ENCODE measurements at regions not wholly inside any gene's neighbourhood (a gene's known extent, or its start where the extent isn't known, plus 50 kb on each side); places are given as distances from the start of the nearest gene placed in this dataset.

DNA sequence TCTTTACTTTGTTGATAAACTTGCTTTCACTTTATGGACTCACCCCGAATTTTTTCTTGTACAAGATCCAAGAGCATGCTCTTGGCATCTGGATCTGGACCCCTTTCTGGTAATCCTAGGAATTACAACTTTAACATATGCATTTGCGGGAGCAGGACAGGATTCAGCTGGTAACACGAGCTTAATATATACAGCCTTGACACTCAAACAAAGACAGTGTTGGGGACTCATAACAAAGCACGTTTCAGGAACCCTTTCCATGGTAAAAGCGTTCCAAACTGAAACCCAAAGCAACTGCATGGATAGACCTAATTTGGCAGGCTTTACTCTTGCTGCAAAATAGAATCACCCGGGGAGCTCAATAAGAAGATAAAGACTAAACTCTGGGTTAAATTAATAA lies 349.7 kb upstream of the AMELY start:
- no peak for TF ChIP-seq CTCF (IDR thresholded peaks at IDR 0.05)

DNA sequence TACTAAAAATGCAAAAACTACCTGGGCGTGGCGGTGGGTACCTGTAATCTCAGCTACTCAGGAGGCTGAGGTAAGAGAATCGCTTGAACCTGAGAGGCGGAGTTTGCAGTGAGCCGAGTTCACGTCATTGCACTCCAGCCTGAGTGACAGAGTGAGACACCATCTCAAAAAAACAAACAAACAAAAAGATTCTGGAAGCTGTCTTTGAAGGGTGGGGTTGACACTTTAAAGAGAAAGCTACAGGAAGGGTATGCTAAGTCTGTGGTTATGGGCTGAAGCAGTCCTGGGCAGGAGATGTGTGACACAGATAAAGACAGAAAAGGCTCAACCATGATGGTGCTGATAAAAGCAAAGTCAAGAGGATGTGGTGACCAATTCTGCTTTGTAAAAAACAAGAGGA lies 328.5 kb upstream of the AMELY start:
- TF ChIP-seq CTCF (IDR thresholded peaks at IDR 0.05), result no peak

DNA sequence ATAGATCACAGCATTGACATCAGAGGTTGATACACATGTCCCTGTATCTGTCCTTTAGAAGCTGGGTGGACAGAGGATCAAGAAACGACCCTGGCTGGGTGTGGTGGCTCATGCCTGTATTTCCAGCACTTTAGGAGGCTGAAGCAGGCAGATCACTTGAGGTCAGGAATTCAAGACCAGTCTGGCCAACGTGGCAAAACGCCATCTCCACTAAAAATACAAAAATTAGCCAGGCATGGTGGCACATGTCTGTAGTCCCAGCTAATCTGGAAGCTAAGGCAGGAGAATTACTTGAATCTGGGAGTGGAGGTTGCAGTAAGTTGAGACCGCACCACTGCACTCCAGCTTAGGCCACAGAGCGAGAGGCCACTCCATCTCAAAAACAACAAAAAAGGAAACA lies 300.4 kb upstream of the AMELY start:
- TF ChIP-seq CTCF (IDR thresholded peaks at IDR 0.05), result no peak

DNA sequence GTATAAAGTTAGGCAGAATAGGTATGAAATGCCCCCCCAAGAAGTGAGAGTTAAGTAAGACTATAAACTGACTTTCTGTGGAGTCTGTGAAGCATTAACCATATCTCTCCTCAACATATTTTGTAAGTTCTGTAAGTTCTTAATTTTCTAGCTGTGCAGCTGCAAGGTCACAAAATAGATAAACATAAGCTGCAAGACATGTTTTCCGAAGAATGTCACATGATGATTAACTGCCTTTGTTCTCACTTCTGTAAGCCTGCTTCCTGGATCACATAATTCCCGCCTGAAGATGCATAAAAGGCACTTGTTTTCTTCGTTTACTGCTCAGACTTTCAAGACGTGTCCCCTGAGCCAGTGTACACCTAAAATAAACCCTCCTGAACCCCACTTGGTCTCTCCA lies 292.9 kb upstream of the AMELY start:
- no peak for TF ChIP-seq CTCF (IDR thresholded peaks at IDR 0.05)

DNA sequence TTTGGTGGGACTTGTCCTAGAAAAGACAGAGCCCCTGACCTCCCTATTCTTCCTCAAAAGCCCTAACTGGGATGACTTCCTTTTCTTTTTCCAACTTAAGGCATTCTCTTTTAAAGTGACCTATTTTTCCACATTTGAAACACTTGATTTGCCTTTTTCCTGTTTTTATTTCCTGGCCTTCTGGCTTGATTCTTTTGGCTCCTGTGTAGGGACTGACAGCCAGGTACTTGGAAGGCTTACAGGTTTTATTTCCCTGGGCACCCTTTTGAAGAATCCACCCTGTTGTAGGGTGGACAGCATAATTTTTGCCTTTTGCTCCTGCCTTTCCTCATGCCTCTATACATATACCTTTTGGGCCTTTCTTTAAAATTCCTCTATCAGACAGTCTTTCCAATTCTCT lies 271.0 kb upstream of the AMELY start:
- TF ChIP-seq CTCF (IDR thresholded peaks at IDR 0.05), result no peak

GRCh38 chrY:7177631-7178030 lies 266.1 kb upstream of the AMELY start:
- no peak for TF ChIP-seq CTCF (IDR thresholded peaks at IDR 0.05)

DNA sequence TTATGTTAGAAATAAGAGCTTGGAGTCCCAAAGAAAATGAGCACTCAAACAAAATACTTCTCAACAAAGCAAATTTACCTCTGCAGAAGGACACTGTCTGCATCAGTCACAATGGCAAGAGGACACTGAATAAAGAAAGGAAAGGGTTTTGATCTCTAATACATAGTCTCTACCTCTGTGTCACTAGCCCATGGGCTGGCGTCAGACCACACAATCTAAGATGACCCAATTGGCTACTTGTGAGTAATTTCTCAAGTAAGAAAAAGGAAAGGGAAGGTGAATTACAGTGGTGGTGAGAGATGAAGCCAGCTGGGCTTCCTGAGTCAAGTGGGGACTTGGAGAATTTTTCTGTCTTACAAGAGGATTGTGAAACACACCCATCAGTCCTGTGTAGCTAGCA lies 257.9 kb upstream of the AMELY start:
- no peak for TF ChIP-seq CTCF (IDR thresholded peaks at IDR 0.05)

GRCh38 chrY:7141477-7141876 lies 229.9 kb upstream of the AMELY start:
- no peak for TF ChIP-seq CTCF (IDR thresholded peaks at IDR 0.05)

Data from LNCAP (cell line).